Panc1 (cell line): ENCODE measurements at regions not wholly inside any gene's neighbourhood (a gene's known extent, or its start where the extent isn't known, plus 50 kb on each side); places are given as distances from the start of the nearest gene placed in this dataset.

Experiments used
- CTCF ChIP-seq: fragments of 450-650 bp; IDR thresholded peaks from 2 replicates; pipeline ENCODE4 v1.5.1; 2017; ENCODE audit warnings: mild to moderate bottlenecking
- REST ChIP-seq, 2 experiments: IDR thresholded peaks; 2 replicates each; pipeline ENCODE4 v1.6.1; 2011 to 2012; ENCODE audit warnings: low read depth in 2 of 2, control low read depth in 1 of 2, low read length in 1 of 2, mild to moderate bottlenecking in 1 of 2, moderate library complexity in 1 of 2; ENCODE audit not compliant: insufficient read depth in 1 of 2
- SIN3A ChIP-seq: IDR thresholded peaks from 2 replicates; pipeline ENCODE4 v1.6.1; 2012; ENCODE audit warnings: low read depth, mild to moderate bottlenecking, low read length, moderate library complexity, borderline replicate concordance; ENCODE audit not compliant: insufficient read depth

- TF ChIP-seq CTCF: no peak
- TF ChIP-seq SIN3A: no peak
- no peak for TF ChIP-seq REST (IDR thresholded peaks at IDR 0.05; ENCODE audit: insufficient read depth in 1 of 2, low read depth in 2 of 2, low read length in 1 of 2)
These were observed 194.3 kb upstream of the PITRM1 start for GRCh38 chr10:3366735-3367405.
